PFSK-1 (cell line): ENCODE measurements at regions not wholly inside any gene's neighbourhood (a gene's known extent, or its start where the extent isn't known, plus 50 kb on each side); places are given as distances from the start of the nearest gene placed in this dataset.

ENCODE experiments used
- FOXP2 ChIP-seq: optimal IDR thresholded peaks from 2 replicates; pipeline ENCODE3; 2011; ENCODE audit warnings: borderline replicate concordance, control low read depth, inconsistent platforms; ENCODE audit not compliant: insufficient read depth; ENCODE audit errors: extremely low read length, extremely low read depth
- POLR2AphosphoS5 ChIP-seq: IDR thresholded peaks from 2 replicates; pipeline ENCODE4 v1.6.1; 2012; ENCODE audit warnings: low read depth, mild to moderate bottlenecking, control low read depth, low read length, moderate library complexity
- SIN3A ChIP-seq: IDR thresholded peaks from 2 replicates; pipeline ENCODE4 v1.6.1; 2012; ENCODE audit warnings: mild to moderate bottlenecking, low read length, moderate library complexity, borderline replicate concordance; ENCODE audit not compliant: insufficient read depth
- TAF1 ChIP-seq: IDR thresholded peaks from 2 replicates; pipeline ENCODE4 v1.6.1; 2012; ENCODE audit warnings: low read length, control low read depth, borderline replicate concordance; ENCODE audit not compliant: insufficient read depth
- TF ChIP-seq, protein P1 (sequence below), 2 experiments: IDR thresholded peaks; 2 replicates each; pipeline versions ENCODE4 v1.6.1 to v1.8.0; 2011 to 2012; ENCODE audit warnings: low read depth in 2 of 2, low read length in 2 of 2, control low read depth in 1 of 2, inconsistent platforms in 1 of 2, mild to moderate bottlenecking in 1 of 2, moderate library complexity in 1 of 2; ENCODE audit not compliant: insufficient read depth in 1 of 2

DNA sequence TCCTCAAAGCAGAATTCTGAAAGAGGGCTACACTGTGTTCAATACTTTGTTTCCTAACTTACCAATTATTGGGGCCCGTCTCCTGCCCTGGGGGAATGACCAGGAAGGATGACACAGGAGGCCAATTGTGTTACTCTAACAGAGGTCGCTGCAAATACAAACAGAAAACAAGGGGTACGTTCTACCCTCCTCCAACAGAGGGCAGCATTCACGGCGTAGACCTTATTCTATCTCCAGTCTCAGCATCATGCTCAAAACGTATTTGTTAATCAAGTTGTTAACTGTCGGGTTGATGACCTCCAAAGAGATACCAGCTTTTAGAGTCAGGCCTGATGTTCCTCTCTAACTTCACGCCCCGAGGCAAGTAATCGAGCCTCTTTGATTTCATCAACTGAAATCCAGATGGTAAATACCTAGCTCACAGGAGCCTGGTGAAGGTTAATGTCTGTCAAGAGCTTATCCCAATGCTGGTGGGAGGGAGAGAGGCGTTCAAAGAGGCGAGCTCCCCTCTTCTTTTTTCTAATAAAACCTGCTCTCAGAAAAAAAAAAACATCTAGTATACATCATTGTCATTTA, 181.0 kb upstream of the KCNIP4 start:
- TF ChIP-seq POLR2AphosphoS5 (no peak), TAF1 (no peak), FOXP2 (no peak)

DNA sequence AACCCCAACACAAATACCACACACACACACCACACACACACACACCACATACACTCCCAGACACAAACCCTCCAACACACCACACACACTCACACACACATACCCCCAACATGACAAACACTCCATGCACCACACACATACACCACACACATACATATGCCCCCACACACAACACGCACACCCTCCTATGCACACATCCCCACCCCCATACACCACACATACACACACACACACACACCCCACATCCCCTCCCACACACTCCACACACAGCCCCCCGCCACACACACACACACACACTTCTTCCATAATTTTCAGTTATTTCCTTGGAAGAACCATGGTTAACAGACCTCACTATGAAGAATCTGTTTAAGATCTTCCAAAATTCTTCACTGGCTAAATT, 173.5 kb upstream of the KCNIP4 start:
- TF ChIP-seq TAF1 (no peak), FOXP2 (no peak), SIN3A (no peak), POLR2AphosphoS5 (no peak)
- TF ChIP-seq, protein P1, sequence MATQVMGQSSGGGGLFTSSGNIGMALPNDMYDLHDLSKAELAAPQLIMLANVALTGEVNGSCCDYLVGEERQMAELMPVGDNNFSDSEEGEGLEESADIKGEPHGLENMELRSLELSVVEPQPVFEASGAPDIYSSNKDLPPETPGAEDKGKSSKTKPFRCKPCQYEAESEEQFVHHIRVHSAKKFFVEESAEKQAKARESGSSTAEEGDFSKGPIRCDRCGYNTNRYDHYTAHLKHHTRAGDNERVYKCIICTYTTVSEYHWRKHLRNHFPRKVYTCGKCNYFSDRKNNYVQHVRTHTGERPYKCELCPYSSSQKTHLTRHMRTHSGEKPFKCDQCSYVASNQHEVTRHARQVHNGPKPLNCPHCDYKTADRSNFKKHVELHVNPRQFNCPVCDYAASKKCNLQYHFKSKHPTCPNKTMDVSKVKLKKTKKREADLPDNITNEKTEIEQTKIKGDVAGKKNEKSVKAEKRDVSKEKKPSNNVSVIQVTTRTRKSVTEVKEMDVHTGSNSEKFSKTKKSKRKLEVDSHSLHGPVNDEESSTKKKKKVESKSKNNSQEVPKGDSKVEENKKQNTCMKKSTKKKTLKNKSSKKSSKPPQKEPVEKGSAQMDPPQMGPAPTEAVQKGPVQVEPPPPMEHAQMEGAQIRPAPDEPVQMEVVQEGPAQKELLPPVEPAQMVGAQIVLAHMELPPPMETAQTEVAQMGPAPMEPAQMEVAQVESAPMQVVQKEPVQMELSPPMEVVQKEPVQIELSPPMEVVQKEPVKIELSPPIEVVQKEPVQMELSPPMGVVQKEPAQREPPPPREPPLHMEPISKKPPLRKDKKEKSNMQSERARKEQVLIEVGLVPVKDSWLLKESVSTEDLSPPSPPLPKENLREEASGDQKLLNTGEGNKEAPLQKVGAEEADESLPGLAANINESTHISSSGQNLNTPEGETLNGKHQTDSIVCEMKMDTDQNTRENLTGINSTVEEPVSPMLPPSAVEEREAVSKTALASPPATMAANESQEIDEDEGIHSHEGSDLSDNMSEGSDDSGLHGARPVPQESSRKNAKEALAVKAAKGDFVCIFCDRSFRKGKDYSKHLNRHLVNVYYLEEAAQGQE (IDR thresholded peaks at IDR 0.05; ENCODE audit: insufficient read depth in 1 of 2, low read depth in 2 of 2, low read length in 2 of 2): no peak

DNA sequence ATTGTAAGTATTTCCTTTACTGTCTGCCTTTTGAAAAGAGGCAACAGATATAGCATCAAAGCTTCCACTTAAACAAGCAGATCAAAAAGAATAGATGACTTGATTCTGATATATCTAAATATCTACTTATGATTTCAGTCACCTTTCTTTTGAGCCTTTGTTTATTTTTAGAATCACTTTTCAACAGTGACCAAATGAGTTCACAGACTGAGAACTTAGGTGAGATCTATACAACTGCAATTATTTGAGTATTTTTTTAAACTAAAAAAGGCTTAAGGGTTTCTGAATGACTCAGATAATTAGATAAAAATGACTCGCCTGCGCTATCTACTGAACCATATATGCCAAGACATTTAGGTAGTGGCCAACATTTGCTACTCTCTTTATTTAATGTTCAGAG, 166.7 kb upstream of the KCNIP4 start:
- TF ChIP-seq, protein P1 (IDR thresholded peaks at IDR 0.05; ENCODE audit: insufficient read depth in 1 of 2, low read depth in 2 of 2, low read length in 2 of 2): no peak
- TF ChIP-seq POLR2AphosphoS5: no peak
- TF ChIP-seq SIN3A: no peak
- no peak for TF ChIP-seq TAF1
- TF ChIP-seq FOXP2: no peak

DNA sequence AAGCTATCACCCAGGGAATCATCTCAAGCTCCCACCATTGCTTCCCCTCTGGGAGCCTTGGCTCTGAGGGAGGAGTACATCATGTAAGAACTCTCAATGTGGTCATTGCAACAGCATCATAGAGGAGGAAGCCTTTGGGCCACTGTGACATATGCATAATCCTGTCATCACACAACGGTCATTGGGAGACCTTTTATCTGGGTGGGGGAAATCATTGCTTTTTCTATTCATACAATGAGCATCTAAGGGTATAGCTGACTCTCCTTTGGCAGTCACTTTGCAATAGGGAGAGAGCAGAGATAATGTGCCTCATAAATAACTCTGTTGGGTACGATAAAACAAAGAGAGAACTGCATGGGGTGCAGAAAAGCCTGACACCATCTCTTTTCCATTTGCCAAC, 155.2 kb upstream of the KCNIP4 start:
- TF ChIP-seq POLR2AphosphoS5 (no peak), FOXP2 (no peak), SIN3A (no peak), TAF1 (no peak)
- TF ChIP-seq, protein P1 (IDR thresholded peaks at IDR 0.05; ENCODE audit: insufficient read depth in 1 of 2, low read depth in 2 of 2, low read length in 2 of 2): no peak

DNA sequence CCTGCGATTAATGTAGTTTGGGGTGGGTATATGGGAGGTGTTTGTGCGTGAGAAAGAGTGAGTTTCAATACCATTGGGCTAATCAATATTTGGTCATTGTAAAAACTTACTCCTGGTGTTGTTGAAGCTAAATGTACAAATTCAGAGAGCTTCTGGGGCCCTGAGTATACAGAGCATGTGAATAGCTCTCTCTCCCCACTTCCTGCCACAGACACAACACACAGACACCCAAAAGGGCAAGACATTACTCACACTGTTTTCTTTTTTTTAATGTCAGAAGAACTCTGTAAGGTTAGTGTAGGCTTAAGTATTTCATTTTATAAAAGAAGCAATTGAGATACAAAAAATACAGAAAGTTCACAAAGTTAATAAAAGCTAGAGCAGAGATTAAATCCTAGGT, 151.3 kb upstream of the KCNIP4 start:
- TF ChIP-seq POLR2AphosphoS5 (no peak), TAF1 (no peak), SIN3A (no peak), FOXP2 (no peak)
- TF ChIP-seq, protein P1 (IDR thresholded peaks at IDR 0.05; ENCODE audit: insufficient read depth in 1 of 2, low read depth in 2 of 2, low read length in 2 of 2): no peak
